NCI-H524 (cell line): ENCODE measurements at regions not wholly inside any gene's neighbourhood (a gene's known extent, or its start where the extent isn't known, plus 50 kb on each side); places are given as distances from the start of the nearest gene placed in this dataset.
A peak's percentile ranks its signal among the peaks of the same experiment; 100 is the strongest.

ENCODE experiments used
- DNase-seq, 2 experiments: peaks; one replicate each; lab custom pipeline; 2025; lab: John Stamatoyannopoulos, UW

- DNase-seq = no peak
Observed at GRCh38 chr6:21811484-21811883, 217.9 kb downstream of the SOX4 start.

- DNase-seq = no peak
Observed at GRCh38 chr6:21816231-21816630, 222.7 kb downstream of the SOX4 start.

- DNase-seq = no peak
Observed at GRCh38 chr6:21820442-21820841, 226.9 kb downstream of the SOX4 start.

- no peak for DNase-seq
Observed at GRCh38 chr6:21823371-21823770, 229.8 kb downstream of the SOX4 start.

- no peak for DNase-seq
Observed at GRCh38 chr6:21824431-21825177, 231.1 kb downstream of the SOX4 start.

GRCh38 chr6:21826023-21826422 is 232.5 kb downstream of the SOX4 start:
- no peak for DNase-seq

GRCh38 chr6:21826904-21827303 is 233.4 kb downstream of the SOX4 start:
- DNase-seq = no peak

- no peak for DNase-seq
Observed at GRCh38 chr6:21827425-21828202, 234.1 kb downstream of the SOX4 start.

- peak in 1 of 2 experiments; percentile 16 for DNase-seq
Observed at GRCh38 chr6:21828704-21829103, 235.2 kb downstream of the SOX4 start.

GRCh38 chr6:21829126-21829525 is 235.6 kb downstream of the SOX4 start:
- no peak for DNase-seq

- no peak for DNase-seq
Observed at GRCh38 chr6:21831521-21832291, 238.2 kb downstream of the SOX4 start.

GRCh38 chr6:21836277-21836676 is 242.7 kb downstream of the SOX4 start:
- DNase-seq = no peak

GRCh38 chr6:21836772-21837425 is 243.3 kb downstream of the SOX4 start:
- no peak for DNase-seq

GRCh38 chr6:21840428-21840827 is 246.9 kb downstream of the SOX4 start:
- no peak for DNase-seq

- DNase-seq = peak in 1 of 2 experiments; percentile 12
Observed at GRCh38 chr6:21842875-21843645, 249.5 kb downstream of the SOX4 start.

- peak in 1 of 2 experiments; percentile 11 for DNase-seq
Observed at GRCh38 chr6:21844120-21844917, 250.8 kb downstream of the SOX4 start.

- DNase-seq = peak in 1 of 2 experiments; percentile 25
Observed at GRCh38 chr6:21845018-21845417, 251.5 kb downstream of the SOX4 start.

- no peak for DNase-seq
Observed at GRCh38 chr6:21845439-21846140, 252.0 kb downstream of the SOX4 start.

- DNase-seq = peak; percentile 80 to 91
Observed at GRCh38 chr6:21846541-21847451, 253.2 kb downstream of the SOX4 start.
